ENCODE measurements at regions not wholly inside any gene's neighbourhood (a gene's known extent, or its start where the extent isn't known, plus 50 kb on each side); places are given as distances from the start of the nearest gene placed in this dataset.

GRCh38 chr22:48071828-48072227 lies 1309.4 kb downstream of the TBC1D22A start:
- no peak for TF ChIP-seq CTCF (IDR thresholded peaks at IDR 0.05; ENCODE audit: low read depth, low read length)
- TF ChIP-seq MAX (IDR thresholded peaks at IDR 0.05; ENCODE audit: low read depth, low read length), result no peak
- TF ChIP-seq POLR2A (IDR thresholded peaks at IDR 0.05; ENCODE audit: extremely low read depth, insufficient read length), result no peak
- no peak for TF ChIP-seq MYC (IDR thresholded peaks at IDR 0.05; ENCODE audit: low read depth, low read length)
- no peak overlapping the region for H3K4me3 ChIP-seq (ENCODE audit: low read depth, low read length)
- DNase-seq (ENCODE audit: low read depth), result no peak

GRCh38 chr22:48071305-48071704 lies 1308.9 kb downstream of the TBC1D22A start:
- H3K4me3 ChIP-seq (ENCODE audit: low read depth, low read length), result no peak overlapping the region
- TF ChIP-seq MAX (IDR thresholded peaks at IDR 0.05; ENCODE audit: low read depth, low read length) (no peak), MYC (IDR thresholded peaks at IDR 0.05; ENCODE audit: low read depth, low read length) (no peak), CTCF (IDR thresholded peaks at IDR 0.05; ENCODE audit: low read depth, low read length) (no peak), POLR2A (IDR thresholded peaks at IDR 0.05; ENCODE audit: extremely low read depth, insufficient read length) (no peak)
- DNase-seq (ENCODE audit: low read depth), result no peak

- DNase-seq (ENCODE audit: low read depth), result no peak
- H3K4me3 ChIP-seq (ENCODE audit: low read depth, low read length), result no peak overlapping the region
- TF ChIP-seq POLR2A (IDR thresholded peaks at IDR 0.05; ENCODE audit: extremely low read depth, insufficient read length) (no peak), MAX (IDR thresholded peaks at IDR 0.05; ENCODE audit: low read depth, low read length) (no peak)
These were observed 1308.3 kb downstream of the TBC1D22A start for GRCh38 chr22:48070760-48071159.

GRCh38 chr22:48070083-48070482 lies 1307.6 kb downstream of the TBC1D22A start:
- H3K4me3 ChIP-seq (ENCODE audit: low read depth, low read length), result no peak overlapping the region
- no peak for DNase-seq (ENCODE audit: low read depth)
- no peak for TF ChIP-seq MAX (IDR thresholded peaks at IDR 0.05; ENCODE audit: low read depth, low read length)

- no peak overlapping the region for H3K4me3 ChIP-seq (ENCODE audit: low read depth, low read length)
- no peak for DNase-seq (ENCODE audit: low read depth)
- TF ChIP-seq CTCF (IDR thresholded peaks at IDR 0.05; ENCODE audit: low read depth, low read length) (no peak), MYC (IDR thresholded peaks at IDR 0.05; ENCODE audit: low read depth, low read length) (no peak), MAX (IDR thresholded peaks at IDR 0.05; ENCODE audit: low read depth, low read length) (no peak), POLR2A (IDR thresholded peaks at IDR 0.05; ENCODE audit: extremely low read depth, insufficient read length) (no peak)
These were observed 1306.8 kb downstream of the TBC1D22A start for GRCh38 chr22:48069256-48069655.

- no peak overlapping the region for H3K4me3 ChIP-seq (ENCODE audit: low read depth, low read length)
- no peak for DNase-seq (ENCODE audit: low read depth)
- TF ChIP-seq CTCF (IDR thresholded peaks at IDR 0.05; ENCODE audit: low read depth, low read length) (no peak), MYC (IDR thresholded peaks at IDR 0.05; ENCODE audit: low read depth, low read length) (no peak), MAX (IDR thresholded peaks at IDR 0.05; ENCODE audit: low read depth, low read length) (no peak), POLR2A (IDR thresholded peaks at IDR 0.05; ENCODE audit: extremely low read depth, insufficient read length) (no peak)
These were observed 1306.0 kb downstream of the TBC1D22A start for GRCh38 chr22:48068323-48068885.

GRCh38 chr22:48065892-48066291 lies 1303.4 kb downstream of the TBC1D22A start:
- DNase-seq (ENCODE audit: low read depth), result no peak
- TF ChIP-seq POLR2A (IDR thresholded peaks at IDR 0.05; ENCODE audit: extremely low read depth, insufficient read length), result no peak
- H3K4me3 ChIP-seq (ENCODE audit: low read depth, low read length), result no peak overlapping the region

Measured in NB4 (cell line).